AML-193 (cell line): ENCODE measurements at regions not wholly inside any gene's neighbourhood (a gene's known extent, or its start where the extent isn't known, plus 50 kb on each side); places are given as distances from the start of the nearest gene placed in this dataset.
"Not testable (repeated sequence)": the region's sequence is repeated elsewhere in the genome, so short reads cannot be mapped to it uniquely, and the experiment has no call there.

Source experiments
- DNase-seq, 2 experiments: peaks; one replicate each; lab custom pipeline; 2025; lab: John Stamatoyannopoulos, UW

DNA sequence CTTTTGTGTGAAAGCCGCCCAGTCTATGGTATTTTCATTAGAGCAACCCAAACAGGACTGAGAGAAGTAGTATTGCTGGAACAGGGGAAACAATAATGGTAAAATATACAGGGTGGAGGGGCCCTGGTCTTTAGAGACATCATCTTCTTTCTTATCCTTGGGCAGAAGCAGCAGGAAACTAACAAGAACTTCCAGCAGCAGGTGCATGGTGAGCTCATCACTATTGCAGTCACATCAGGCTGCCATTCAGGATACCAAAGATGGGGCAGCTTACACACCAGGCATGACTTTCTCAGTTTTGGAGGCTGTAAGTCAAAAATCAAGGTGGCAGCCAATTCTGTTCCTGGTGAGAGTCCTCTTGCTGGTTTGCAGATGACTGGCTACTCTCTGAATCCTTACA, 478.3 kb upstream of the RUNX1 start:
- no peak for DNase-seq

DNA sequence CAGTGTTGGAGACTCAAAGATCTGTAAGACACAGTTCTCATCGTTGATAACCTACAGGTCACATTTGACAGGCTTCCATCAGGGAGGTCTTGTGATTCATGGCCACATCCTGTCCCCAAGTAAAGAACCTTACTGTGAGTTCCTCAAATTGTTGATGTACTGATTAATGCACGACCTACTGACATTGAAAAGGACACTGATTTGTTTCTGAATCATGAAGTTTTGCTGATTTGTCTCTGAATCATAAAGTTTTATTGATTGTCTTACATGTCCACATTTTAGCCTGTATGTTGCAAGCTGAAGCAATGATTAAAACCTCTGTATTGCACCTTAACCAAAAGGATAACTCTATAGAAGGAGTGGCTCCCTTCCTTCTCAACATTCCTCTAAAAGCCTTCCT, 476.3 kb upstream of the RUNX1 start:
- peak; percentile 1 to 7 for DNase-seq

DNA sequence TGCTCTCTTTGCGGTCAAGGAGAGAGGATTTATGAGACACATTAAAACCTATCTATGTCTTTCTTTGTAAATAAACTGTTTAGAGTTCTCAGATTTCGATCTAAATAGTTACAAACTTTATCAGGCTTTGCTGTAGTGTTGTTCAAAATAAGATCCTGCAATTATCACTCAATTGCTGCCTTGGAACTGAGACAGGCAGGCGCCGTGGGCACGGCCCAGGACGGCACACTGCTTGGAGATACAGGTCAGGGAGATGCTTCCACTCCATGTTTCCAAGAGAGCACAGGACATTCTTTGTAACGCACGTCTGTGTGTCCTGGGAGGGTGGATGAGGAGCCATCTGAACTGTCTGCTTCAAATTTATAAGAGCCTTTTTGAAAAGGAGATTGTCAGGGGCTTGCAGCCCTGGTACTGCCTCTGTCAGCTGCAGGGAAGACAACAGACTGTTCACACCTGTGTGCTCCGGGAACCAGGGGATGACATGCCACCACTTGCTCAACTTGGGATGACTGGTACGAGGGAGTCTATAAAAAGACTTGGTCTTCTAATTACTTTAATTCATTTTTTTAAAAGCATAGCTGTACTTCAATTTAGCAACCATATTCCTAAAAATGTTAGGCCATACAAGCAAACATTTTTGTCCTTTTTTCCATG, 472.9 kb upstream of the RUNX1 start:
- DNase-seq: no peak

DNA sequence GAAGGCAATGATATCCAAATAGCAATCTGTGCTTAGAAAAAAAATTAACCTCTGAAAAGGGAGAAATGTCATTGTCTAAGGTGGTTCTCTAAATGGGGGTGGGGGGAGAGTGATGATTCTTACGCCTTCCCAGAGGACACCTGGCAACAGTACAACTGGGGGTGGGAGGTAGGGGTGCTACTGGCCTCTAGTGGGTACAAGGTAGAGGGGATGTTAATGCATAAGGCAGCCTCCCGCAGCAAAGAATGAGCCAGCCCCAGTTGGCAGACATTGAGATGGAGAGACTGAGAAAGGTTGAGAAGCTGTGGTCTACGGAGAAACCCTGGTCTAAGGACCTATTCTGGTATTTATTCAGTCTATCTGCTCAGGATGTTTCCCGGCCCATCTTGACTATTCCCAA, 472.2 kb upstream of the RUNX1 start:
- DNase-seq: no peak

- DNase-seq: no peak
Observed at GRCh38 chr21:35520856-35521255, 471.8 kb upstream of the RUNX1 start.

DNA sequence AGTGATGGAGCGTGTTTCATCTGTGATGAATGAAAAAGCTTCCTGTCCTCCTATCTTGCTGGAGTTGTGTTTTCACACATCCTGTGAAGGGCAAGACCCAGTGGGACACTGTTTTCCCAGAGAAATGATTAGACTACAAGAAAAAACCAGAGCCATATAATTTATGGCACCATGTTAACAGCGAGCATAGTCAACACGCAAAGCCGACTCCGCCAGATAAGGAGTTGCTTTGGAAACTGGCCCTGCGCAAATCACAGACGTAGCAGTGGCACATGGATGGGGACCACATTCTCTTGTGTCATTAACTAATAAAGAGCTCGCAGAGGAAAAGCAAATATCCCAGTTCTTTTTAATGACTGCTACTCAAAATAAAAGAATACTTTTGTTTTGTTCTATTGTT, 471.2 kb upstream of the RUNX1 start:
- no peak for DNase-seq

GRCh38 chr21:35517865-35518264, 468.8 kb upstream of the RUNX1 start:
- DNase-seq: no peak

GRCh38 chr21:35516292-35516691, 467.2 kb upstream of the RUNX1 start:
- DNase-seq: not testable (repeated sequence)

GRCh38 chr21:35512346-35512745, 463.2 kb upstream of the RUNX1 start:
- no peak for DNase-seq

GRCh38 chr21:35511696-35512162, 462.6 kb upstream of the RUNX1 start:
- DNase-seq: no peak

DNA sequence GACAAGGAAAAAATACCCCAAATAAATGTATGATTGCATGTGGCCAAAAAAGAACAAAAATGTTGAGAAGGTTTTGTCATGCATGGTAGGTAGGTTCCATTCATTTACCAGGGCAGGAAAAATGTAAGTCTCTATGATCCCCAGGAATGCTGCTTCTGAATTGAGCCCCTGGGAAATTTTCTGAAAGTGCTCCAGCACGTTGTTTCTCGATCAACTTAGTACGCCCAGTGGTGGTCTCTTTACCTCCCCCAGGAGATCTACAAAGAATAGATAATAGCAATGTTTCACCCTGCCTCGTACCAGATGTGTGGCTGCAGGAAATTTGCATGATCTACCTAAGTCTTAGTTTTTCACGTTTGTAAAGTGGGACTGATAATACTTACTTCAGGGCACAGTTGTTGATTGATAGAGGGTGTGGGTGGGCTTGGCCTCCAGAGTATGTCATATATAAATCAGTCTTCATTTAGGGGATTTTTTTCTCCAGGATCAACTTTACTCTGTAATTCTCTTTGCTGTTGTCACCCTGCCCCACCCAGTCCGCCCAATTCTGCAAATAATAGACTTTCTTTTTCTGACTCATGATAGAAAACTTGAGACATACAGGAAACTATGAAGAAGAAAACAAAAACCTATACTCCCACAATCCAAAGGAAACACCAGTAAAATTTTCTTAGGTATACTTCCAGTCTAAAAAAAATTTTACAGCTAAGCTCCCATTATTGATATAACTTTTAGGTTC, 462.0 kb upstream of the RUNX1 start:
- no peak for DNase-seq

DNA sequence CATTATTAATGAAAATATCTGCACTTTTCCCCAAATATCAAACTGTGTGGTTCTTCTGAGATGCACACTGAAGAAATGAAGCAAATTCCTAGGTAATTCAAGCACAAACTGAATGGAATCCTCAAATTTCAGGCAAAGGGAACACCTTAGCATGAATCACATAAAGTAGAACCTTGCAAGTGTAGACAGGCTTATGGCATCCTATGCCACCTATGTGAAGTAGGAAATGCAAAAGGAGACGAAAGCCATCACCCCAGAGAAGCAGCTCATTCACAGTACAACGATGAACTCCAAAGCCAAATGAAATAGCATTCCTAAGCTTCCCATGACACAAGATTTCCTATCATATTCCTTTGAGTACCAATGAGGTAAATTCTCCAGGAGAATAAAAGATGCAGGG, 461.2 kb upstream of the RUNX1 start:
- DNase-seq: no peak

GRCh38 chr21:35509001-35509704, 460.1 kb upstream of the RUNX1 start:
- peak; percentile 62 to 67 for DNase-seq

- DNase-seq: peak; percentile 92 to 95
Observed at GRCh38 chr21:35508139-35508888, 459.2 kb upstream of the RUNX1 start.

GRCh38 chr21:35507181-35507759, 458.2 kb upstream of the RUNX1 start:
- DNase-seq: no peak

DNA sequence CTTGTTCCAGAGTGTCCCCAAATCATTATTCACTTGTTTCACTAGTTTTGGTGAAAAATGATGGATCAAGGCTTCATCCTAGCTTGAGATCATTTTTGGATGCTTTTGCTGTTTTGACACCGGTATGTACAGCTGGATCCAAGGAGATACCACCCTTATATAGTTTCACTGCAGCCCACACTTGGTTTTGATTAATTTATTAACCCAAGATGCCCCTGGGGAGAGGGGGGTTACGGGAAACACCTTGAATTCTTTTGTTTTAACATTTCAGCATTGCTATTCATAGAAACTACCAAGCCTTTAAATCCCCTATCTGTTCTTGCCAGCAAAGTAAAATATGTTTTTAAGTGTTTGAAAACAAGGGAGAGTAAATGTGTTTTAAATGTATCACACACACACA, 457.7 kb upstream of the RUNX1 start:
- DNase-seq: no peak

DNA sequence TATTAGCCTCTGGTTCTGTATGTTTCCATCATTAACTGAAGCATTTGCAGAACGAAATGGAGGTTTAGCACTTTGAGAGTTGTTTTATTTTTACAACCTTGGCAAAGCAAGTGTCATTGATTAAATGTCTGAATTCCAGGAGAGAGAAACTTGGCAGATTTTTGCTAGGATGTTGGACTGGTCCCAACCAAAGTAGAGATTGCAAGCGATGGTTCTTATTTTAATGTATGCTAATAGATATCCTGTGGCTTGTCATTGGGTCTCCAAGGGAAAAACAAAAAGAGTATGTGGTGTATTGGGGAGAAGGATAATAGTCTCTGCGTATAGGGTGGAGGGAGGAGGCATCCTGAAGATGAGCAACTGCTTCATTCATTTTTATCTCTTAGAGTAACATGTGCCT, 457.2 kb upstream of the RUNX1 start:
- DNase-seq: no peak

GRCh38 chr21:35504951-35505466, 455.9 kb upstream of the RUNX1 start:
- DNase-seq: no peak

DNA sequence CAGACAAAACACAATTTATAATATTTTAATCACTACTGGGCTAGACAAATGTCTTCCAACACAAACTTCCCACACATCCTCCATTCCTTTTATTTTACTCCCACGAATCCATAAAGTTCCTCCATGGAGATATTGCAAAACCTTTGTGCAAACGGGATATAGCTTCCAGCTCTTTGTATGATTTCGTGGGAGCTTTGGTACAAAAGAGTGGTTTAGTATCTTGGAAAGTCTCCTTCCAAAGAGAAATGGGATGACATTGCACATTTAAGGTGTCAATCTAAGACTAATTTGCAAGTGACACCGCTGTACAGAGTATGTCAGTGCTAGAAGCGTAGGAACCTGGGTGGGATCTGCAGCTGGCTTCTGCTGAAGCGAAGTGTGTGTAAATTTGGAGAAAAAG, 455.2 kb upstream of the RUNX1 start:
- DNase-seq: no peak

- DNase-seq: peak; percentile 17 to 20
Observed at GRCh38 chr21:35503671-35504070, 454.6 kb upstream of the RUNX1 start.

GRCh38 chr21:35502821-35503220, 453.7 kb upstream of the RUNX1 start:
- no peak for DNase-seq

- DNase-seq: not testable (repeated sequence)
Observed at GRCh38 chr21:35497522-35497921, 448.4 kb upstream of the RUNX1 start.
